Neural cell (in vitro differentiated cells): ENCODE measurements at regions not wholly inside any gene's neighbourhood (a gene's known extent, or its start where the extent isn't known, plus 50 kb on each side); places are given as distances from the start of the nearest gene placed in this dataset.

Experiments
- CTCF ChIP-seq: fragments of 450-650 bp; IDR thresholded peaks from 2 replicates; pipeline ENCODE4 v1.5.1; 2014; ENCODE audit warnings: antibody characterized with exemption, mild to moderate bottlenecking, moderate library complexity; ENCODE audit not compliant: poor library complexity, severe bottlenecking
- EP300 ChIP-seq: fragments of 450-650 bp; conservative IDR thresholded peaks from 2 replicates; pipeline ENCODE4 v1.6.1; 2014; ENCODE audit warnings: antibody characterized with exemption, mild to moderate bottlenecking, moderate library complexity; ENCODE audit not compliant: poor library complexity, severe bottlenecking
- EZH2 ChIP-seq: fragments of 200-600, 300-800 bp; shearing (Covaris generic), sonication (generic); IDR thresholded peaks from 2 replicates; pipeline ENCODE4 v1.6.1; 2014; ENCODE audit warnings: antibody characterized with exemption, low read length, borderline replicate concordance, mild to moderate bottlenecking; ENCODE audit not compliant: insufficient read depth, poor library complexity, severe bottlenecking
- RAD21 ChIP-seq: fragments of 450-650 bp; conservative IDR thresholded peaks from 2 replicates; pipeline ENCODE4 v1.6.1; 2014; ENCODE audit warnings: antibody characterized with exemption, mild to moderate bottlenecking, moderate library complexity
- REST ChIP-seq: IDR thresholded peaks from 2 replicates; pipeline ENCODE4 v1.6.1; 2012; ENCODE audit warnings: borderline replicate concordance
- TAF1 ChIP-seq: IDR thresholded peaks from 2 replicates; pipeline ENCODE4 v1.6.1; 2012; ENCODE audit warnings: low read depth

DNA sequence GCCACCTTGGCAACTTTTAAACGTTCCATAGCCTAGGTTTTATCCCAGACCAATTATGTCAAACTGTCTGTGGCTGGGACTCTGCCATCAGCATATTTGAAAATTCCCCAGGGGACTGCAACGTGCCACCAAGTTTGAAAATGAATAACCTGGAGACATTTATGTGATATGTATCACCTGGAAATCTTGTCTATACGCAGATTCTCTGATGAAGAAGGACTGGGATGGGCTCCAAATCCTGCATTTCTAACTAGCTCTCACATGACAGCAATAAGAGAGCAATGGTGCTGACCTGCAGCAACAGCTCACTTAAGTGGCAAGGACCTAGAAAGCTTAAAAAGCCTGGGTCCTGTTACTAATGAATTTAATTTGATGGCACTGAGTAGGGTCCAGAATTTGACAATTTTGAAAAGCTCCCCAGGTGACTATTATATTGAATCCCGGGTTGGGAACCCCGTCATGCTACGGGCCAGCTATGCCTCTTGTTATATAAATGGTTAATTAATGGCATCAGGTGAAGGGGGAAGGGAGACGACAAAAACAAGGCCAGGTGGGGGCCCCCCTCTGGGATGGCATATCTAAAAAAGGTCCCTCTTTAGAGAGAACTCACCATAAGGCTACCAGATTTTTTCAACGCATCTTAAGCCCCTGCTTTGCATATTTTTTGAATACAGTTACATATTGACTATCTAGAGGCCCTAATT lies 213.7 kb downstream of the ZIC5 start:
- TF ChIP-seq CTCF (no peak), TAF1 (no peak), EP300 (no peak), REST (no peak), RAD21 (no peak), EZH2 (no peak)
